GM10266 (cell line): ENCODE measurements at regions not wholly inside any gene's neighbourhood (a gene's known extent, or its start where the extent isn't known, plus 50 kb on each side); places are given as distances from the start of the nearest gene placed in this dataset.
"Not testable (repeated sequence)": the region's sequence is repeated elsewhere in the genome, so short reads cannot be mapped to it uniquely, and the experiment has no call there.

Experiments used
- DNase-seq: peaks from one replicate; pipeline ENCODE4 v3.0.0; 2012; ENCODE audit errors: extremely low spot score
- CTCF ChIP-seq: IDR thresholded peaks from 2 replicates; pipeline ENCODE4 v1.5.1; 2012; ENCODE audit warnings: mild to moderate bottlenecking, low read depth; ENCODE audit not compliant: control insufficient read depth, insufficient read depth; ENCODE audit errors: missing control alignments

GRCh38 chrX:34294665-34295064 lies 162.6 kb upstream of the FAM47A start:
- no peak for DNase-seq

GRCh38 chrX:34288782-34289181 lies 156.7 kb upstream of the FAM47A start:
- DNase-seq, result no peak
- no peak for TF ChIP-seq CTCF

More at GRCh38 chrX:34294665-34295064, 162.6 kb upstream of the FAM47A start:
- no peak for TF ChIP-seq CTCF

GRCh38 chrX:34279866-34280560 lies 147.9 kb upstream of the FAM47A start:
- no peak for TF ChIP-seq CTCF
- no peak for DNase-seq

GRCh38 chrX:34275699-34276098 lies 143.6 kb upstream of the FAM47A start:
- TF ChIP-seq CTCF, result no peak
- DNase-seq, result no peak

GRCh38 chrX:34270434-34270833 lies 138.3 kb upstream of the FAM47A start:
- no peak for DNase-seq
- no peak for TF ChIP-seq CTCF

GRCh38 chrX:34238896-34239295 lies 106.8 kb upstream of the FAM47A start:
- DNase-seq, result no peak
- TF ChIP-seq CTCF, result no peak

GRCh38 chrX:34230156-34230555 lies 98.0 kb upstream of the FAM47A start:
- not testable (repeated sequence) for DNase-seq

- no peak for TF ChIP-seq CTCF
- no peak for DNase-seq
These were observed 95.7 kb upstream of the FAM47A start for GRCh38 chrX:34227804-34228203.
